ENCODE measurements at regions not wholly inside any gene's neighbourhood (a gene's known extent, or its start where the extent isn't known, plus 50 kb on each side); places are given as distances from the start of the nearest gene placed in this dataset.
"Not testable (repeated sequence)": the region's sequence is repeated elsewhere in the genome, so short reads cannot be mapped to it uniquely, and the experiment has no call there.

GRCh38 chr15:67945951-67946700 is 106.3 kb upstream of the RNU6-1 start:
- peak in 1 of 2 experiments; percentile 17 for DNase-seq

GRCh38 chr15:67946701-67947100 is 106.9 kb upstream of the RNU6-1 start:
- DNase-seq: no peak

- DNase-seq: no peak
Observed at GRCh38 chr15:67947254-67948039, 106.7 kb upstream of the PIAS1 start.

- DNase-seq: no peak
Observed at GRCh38 chr15:67948215-67948614, 105.9 kb upstream of the PIAS1 start.

GRCh38 chr15:67951187-67951586 is 102.9 kb upstream of the PIAS1 start:
- DNase-seq: not testable (repeated sequence)

- DNase-seq: no peak
Observed at GRCh38 chr15:67953299-67953698, 100.8 kb upstream of the PIAS1 start.

GRCh38 chr15:67955252-67955651 is 98.9 kb upstream of the PIAS1 start:
- no peak for DNase-seq

- no peak for DNase-seq
Observed at GRCh38 chr15:67957435-67958132, 96.5 kb upstream of the PIAS1 start.

GRCh38 chr15:67967871-67968431 is 86.2 kb upstream of the PIAS1 start:
- DNase-seq: peak; percentile 90 to 95

- peak in 1 of 2 experiments; percentile 29 for DNase-seq
Observed at GRCh38 chr15:67968564-67968963, 85.6 kb upstream of the PIAS1 start.

- no peak for DNase-seq
Observed at GRCh38 chr15:67968966-67969365, 85.1 kb upstream of the PIAS1 start.

GRCh38 chr15:67969892-67970291 is 84.2 kb upstream of the PIAS1 start:
- DNase-seq: no peak

GRCh38 chr15:67972377-67972776 is 81.7 kb upstream of the PIAS1 start:
- no peak for DNase-seq

- DNase-seq: no peak
Observed at GRCh38 chr15:67973846-67974245, 80.3 kb upstream of the PIAS1 start.

GRCh38 chr15:67976506-67977073 is 77.5 kb upstream of the PIAS1 start:
- peak in 1 of 2 experiments; percentile 6 for DNase-seq

- DNase-seq: no peak
Observed at GRCh38 chr15:67977414-67978089, 76.6 kb upstream of the PIAS1 start.

- DNase-seq: no peak
Observed at GRCh38 chr15:67979281-67979680, 74.8 kb upstream of the PIAS1 start.

- no peak for DNase-seq
Observed at GRCh38 chr15:67980171-67980570, 73.9 kb upstream of the PIAS1 start.

- peak in 1 of 2 experiments; percentile 6 for DNase-seq
Observed at GRCh38 chr15:67980773-67981685, 73.1 kb upstream of the PIAS1 start.

- DNase-seq: no peak
Observed at GRCh38 chr15:67981848-67982247, 72.3 kb upstream of the PIAS1 start.

GRCh38 chr15:67991706-67992105 is 62.4 kb upstream of the PIAS1 start:
- DNase-seq: no peak

All from NCI-H526 (cell line).